ENCODE measurements at regions not wholly inside any gene's neighbourhood (a gene's known extent, or its start where the extent isn't known, plus 50 kb on each side); places are given as distances from the start of the nearest gene placed in this dataset.

DNA sequence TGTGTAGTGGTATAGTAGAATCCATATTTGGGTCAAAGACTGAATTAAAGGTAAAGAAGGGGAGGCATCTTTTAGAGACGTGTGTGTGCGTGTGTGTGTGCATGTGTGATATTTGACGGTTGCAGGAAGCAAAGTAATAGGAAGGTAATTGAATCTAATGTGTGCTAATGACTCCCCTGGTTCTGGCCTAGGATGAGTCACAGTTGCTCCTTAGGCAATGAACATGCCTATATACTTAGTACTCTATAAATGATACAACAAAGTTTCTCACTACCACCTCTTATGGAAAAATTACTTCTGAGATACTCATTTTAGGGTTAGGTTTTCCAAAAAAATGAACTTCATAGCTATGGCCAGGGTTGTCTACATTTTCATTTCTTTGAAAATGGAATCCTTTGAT, 409.6 kb downstream of the GUCY1A2 start:
- H3K4me3 ChIP-seq (replicated peaks in 1 of 2; ENCODE audit: low read depth in 2 of 2, low read length in 2 of 2) = no peak overlapping the region
- TF ChIP-seq, protein P1, sequence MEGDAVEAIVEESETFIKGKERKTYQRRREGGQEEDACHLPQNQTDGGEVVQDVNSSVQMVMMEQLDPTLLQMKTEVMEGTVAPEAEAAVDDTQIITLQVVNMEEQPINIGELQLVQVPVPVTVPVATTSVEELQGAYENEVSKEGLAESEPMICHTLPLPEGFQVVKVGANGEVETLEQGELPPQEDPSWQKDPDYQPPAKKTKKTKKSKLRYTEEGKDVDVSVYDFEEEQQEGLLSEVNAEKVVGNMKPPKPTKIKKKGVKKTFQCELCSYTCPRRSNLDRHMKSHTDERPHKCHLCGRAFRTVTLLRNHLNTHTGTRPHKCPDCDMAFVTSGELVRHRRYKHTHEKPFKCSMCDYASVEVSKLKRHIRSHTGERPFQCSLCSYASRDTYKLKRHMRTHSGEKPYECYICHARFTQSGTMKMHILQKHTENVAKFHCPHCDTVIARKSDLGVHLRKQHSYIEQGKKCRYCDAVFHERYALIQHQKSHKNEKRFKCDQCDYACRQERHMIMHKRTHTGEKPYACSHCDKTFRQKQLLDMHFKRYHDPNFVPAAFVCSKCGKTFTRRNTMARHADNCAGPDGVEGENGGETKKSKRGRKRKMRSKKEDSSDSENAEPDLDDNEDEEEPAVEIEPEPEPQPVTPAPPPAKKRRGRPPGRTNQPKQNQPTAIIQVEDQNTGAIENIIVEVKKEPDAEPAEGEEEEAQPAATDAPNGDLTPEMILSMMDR (IDR thresholded peaks at IDR 0.05; ENCODE audit: low read depth, low read length) = no peak
- DNase-seq (ENCODE audit: low read depth in 2 of 2) = peak in 1 of 2 donors; percentile 63

GRCh38 chr11:106614262-106614661, 404.0 kb downstream of the GUCY1A2 start:
- TF ChIP-seq, protein P1 (IDR thresholded peaks at IDR 0.05; ENCODE audit: low read depth, low read length) = no peak

DNA sequence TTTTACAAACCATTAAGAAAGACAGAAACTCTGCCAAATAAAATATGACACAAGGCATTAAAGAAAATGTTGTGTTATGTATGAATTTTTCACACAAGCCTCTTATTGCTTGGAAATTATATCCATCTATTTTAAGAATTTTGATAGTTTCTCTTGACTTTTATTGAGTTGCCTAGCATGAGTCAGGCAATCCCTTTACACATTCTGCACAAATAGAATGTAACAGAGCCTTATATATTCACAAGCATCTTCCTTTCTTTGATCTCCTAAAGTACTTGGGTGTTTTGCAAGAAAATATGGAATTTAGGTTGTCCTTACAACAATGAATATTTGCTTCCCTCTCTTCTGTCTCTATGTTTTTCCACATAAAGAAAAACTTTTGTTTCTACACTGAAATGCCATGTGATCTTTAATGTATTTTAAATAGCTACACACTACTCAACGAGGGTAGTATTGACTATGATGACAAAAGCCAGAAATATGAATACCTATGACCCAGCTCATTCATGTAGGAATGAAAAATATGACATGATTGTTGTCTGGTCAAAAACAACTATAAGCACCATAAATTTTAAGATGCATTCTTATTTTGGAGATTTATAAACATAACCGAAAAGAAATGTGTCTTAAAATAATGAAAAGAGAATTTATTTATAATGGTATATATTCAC, 398.8 kb downstream of the GUCY1A2 start:
- H3K4me3 ChIP-seq (replicated peaks in 1 of 2; ENCODE audit: low read depth in 2 of 2, low read length in 2 of 2) = no peak overlapping the region
- TF ChIP-seq, protein P1 (IDR thresholded peaks at IDR 0.05; ENCODE audit: low read depth, low read length) = no peak
- peak in 1 of 2 donors; percentile 54 for DNase-seq (ENCODE audit: low read depth in 2 of 2)

More at GRCh38 chr11:106614262-106614661, 404.0 kb downstream of the GUCY1A2 start:
- DNase-seq (ENCODE audit: low read depth in 2 of 2) = no peak
- no peak overlapping the region for H3K4me3 ChIP-seq (replicated peaks in 1 of 2; ENCODE audit: low read depth in 2 of 2, low read length in 2 of 2)

DNA sequence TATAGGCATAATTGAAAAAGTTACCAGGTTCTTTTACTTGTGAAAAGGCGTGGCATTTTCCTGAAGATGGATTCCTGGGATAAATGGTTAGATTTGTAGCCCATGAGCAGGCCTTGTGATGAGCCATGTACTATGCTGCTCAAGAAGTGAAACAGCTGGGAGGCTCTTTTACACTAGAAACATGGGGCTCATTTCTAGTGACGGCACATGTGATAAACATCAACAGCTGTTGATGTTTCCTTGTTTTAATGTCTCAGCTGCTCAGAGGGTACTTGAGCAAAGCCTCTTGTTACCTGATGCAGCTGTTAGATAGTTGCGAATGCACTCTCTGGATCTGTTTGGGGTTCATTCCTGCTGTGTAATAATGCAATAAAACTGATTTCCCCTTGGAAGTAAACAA, 396.8 kb downstream of the GUCY1A2 start:
- no peak overlapping the region for H3K4me3 ChIP-seq (replicated peaks in 1 of 2; ENCODE audit: low read depth in 2 of 2, low read length in 2 of 2)
- TF ChIP-seq, protein P1 (IDR thresholded peaks at IDR 0.05; ENCODE audit: low read depth, low read length) = no peak
- DNase-seq (ENCODE audit: low read depth in 2 of 2) = no peak
